Osteoblast (primary cell): ENCODE measurements at regions not wholly inside any gene's neighbourhood (a gene's known extent, or its start where the extent isn't known, plus 50 kb on each side); places are given as distances from the start of the nearest gene placed in this dataset.

Experiments
- DNase-seq: peaks from one replicate; pipeline ENCODE4 v3.0.0; 2011; ENCODE audit warnings: low spot score, mixed read lengths; ENCODE audit not compliant: insufficient read length; ENCODE audit errors: missing footprints
- H2AFZ ChIP-seq: 2 replicates; pipeline ENCODE4 v1.6.0; 2011; ENCODE audit warnings: mild to moderate bottlenecking, low read length
- H3K27ac ChIP-seq: 2 replicates; pipeline ENCODE4 v1.5.1; 2011; ENCODE audit warnings: mild to moderate bottlenecking, low read depth, low read length, moderate library complexity
- H3K27me3 ChIP-seq: 2 replicates; pipeline ENCODE4 v1.6.0; 2012; ENCODE audit warnings: mild to moderate bottlenecking, control low read depth, inconsistent platforms, low read length, moderate library complexity; ENCODE audit not compliant: insufficient read depth
- H3K36me3 ChIP-seq: 2 replicates; pipeline ENCODE4 v1.5.1; 2011; ENCODE audit warnings: mild to moderate bottlenecking, low read length, control low read depth, moderate library complexity; ENCODE audit not compliant: insufficient read depth
- H3K4me1 ChIP-seq: 2 replicates; pipeline ENCODE4 v1.5.1; 2011; ENCODE audit warnings: mild to moderate bottlenecking, low read length, control low read depth, moderate library complexity; ENCODE audit not compliant: insufficient read depth
- H3K4me2 ChIP-seq: 2 replicates; pipeline ENCODE4 v1.6.0; 2011; ENCODE audit warnings: mild to moderate bottlenecking, low read length; ENCODE audit not compliant: insufficient read depth
- H3K4me3 ChIP-seq: fragments of 200-600 bp; sonication (generic); 3 replicates; pipeline ENCODE4 v1.5.1; 2012; ENCODE audit warnings: mild to moderate bottlenecking, low read length, inconsistent platforms; ENCODE audit not compliant: insufficient read depth
- H3K79me2 ChIP-seq: 2 replicates; pipeline ENCODE4 v1.6.0; 2012; ENCODE audit warnings: mild to moderate bottlenecking, low read length, control low read depth, inconsistent platforms; ENCODE audit not compliant: insufficient read depth
- H3K9me3 ChIP-seq: 2 replicates; pipeline ENCODE4 v1.5.1; 2011; ENCODE audit warnings: low read depth, low read length, control low read depth
- H4K20me1 ChIP-seq: 2 replicates; pipeline ENCODE4 v1.6.0; 2012; ENCODE audit warnings: mild to moderate bottlenecking, low read length, control low read depth; ENCODE audit not compliant: insufficient read depth
- TF ChIP-seq, protein P1 (sequence below): IDR thresholded peaks from 2 replicates; pipeline ENCODE4 v1.5.1; 2011; ENCODE audit warnings: mild to moderate bottlenecking, low read depth, low read length, moderate library complexity; ENCODE audit errors: extremely low read depth

DNA sequence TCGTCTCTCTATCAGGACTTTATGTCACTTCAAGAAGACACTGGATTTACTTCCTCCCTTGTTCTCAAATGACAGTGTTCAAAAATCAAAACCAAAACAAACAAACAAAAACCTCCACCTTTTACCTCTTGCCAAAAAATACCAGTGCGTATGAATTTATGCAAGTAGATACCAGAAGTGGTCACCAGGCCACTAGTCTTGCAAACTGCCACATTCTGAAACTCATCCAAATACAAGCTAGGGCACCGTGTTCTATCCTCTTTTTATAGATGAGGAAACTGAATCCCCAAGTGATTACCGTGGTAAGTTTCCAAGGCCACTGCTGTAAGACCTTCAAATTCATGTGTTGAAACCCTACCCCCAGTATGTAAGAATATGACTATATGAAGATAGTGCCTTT is 343.9 kb upstream of the KITLG start:
- Histone ChIP-seq H3K27ac (no peak overlapping the region), H3K4me1 (peaks cover 29% of the 10 kb centered on the region), H3K4me2 (no peak overlapping the region), H3K9me3 (no peaks in the 10 kb centered on the region), H3K36me3 (no peaks in the 10 kb centered on the region), H3K4me3 (no peak overlapping the region), H3K27me3 (no peaks in the 10 kb centered on the region), H3K79me2 (no peaks in the 10 kb centered on the region), H4K20me1 (no peaks in the 10 kb centered on the region), H2AFZ (peak overlapping the region; percentile 35)
- no peak for DNase-seq
- TF ChIP-seq, protein P1, sequence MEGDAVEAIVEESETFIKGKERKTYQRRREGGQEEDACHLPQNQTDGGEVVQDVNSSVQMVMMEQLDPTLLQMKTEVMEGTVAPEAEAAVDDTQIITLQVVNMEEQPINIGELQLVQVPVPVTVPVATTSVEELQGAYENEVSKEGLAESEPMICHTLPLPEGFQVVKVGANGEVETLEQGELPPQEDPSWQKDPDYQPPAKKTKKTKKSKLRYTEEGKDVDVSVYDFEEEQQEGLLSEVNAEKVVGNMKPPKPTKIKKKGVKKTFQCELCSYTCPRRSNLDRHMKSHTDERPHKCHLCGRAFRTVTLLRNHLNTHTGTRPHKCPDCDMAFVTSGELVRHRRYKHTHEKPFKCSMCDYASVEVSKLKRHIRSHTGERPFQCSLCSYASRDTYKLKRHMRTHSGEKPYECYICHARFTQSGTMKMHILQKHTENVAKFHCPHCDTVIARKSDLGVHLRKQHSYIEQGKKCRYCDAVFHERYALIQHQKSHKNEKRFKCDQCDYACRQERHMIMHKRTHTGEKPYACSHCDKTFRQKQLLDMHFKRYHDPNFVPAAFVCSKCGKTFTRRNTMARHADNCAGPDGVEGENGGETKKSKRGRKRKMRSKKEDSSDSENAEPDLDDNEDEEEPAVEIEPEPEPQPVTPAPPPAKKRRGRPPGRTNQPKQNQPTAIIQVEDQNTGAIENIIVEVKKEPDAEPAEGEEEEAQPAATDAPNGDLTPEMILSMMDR, result no peak

DNA sequence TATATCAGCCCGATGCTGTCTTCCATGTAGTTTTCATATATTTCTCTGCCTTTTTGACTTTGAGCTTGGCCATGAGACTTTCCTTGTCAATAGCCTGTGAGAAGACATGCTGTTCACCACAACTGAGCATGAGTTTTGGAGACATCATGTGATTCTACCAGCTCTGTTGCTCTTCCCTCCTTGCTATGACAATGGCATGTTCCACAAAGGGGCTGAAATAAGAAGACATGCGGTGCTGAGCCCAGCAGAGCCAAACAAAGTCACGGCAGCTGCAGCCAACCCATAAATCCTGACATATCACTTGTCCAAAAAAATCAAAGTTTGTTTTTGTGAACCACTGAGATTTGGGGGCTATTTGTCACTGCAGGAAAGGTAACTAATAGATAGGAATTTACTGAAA is 343.4 kb upstream of the KITLG start:
- Histone ChIP-seq H4K20me1 (no peaks in the 10 kb centered on the region), H3K36me3 (no peaks in the 10 kb centered on the region), H3K79me2 (no peaks in the 10 kb centered on the region), H2AFZ (no peak overlapping the region), H3K9me3 (no peaks in the 10 kb centered on the region), H3K4me1 (peaks cover 29% of the 10 kb centered on the region), H3K27ac (peak overlapping the region; percentile 38), H3K27me3 (no peaks in the 10 kb centered on the region), H3K4me3 (no peak overlapping the region), H3K4me2 (no peak overlapping the region)
- TF ChIP-seq, protein P1, result no peak
- DNase-seq, result no peak

DNA sequence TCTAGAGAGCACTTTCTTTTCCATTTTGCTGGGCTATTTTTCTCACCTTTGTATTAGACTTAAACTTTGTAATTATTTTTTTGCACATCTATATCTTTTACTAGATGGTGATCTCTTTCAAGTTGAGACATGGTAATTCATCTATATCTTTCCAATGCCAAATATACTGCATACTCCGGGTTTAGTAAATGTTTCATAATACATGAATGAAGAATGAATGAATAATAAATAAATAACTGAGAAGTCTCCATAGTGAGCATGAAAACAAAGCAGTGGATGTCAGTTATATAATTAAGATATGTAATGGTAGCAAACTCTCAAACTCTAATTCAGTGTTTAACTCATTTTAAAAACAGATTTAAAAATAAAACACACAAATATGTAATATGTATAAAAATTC is 342.5 kb upstream of the KITLG start:
- peak overlapping the region; percentile 38 for H3K27ac ChIP-seq
- H3K4me2 ChIP-seq, result no peak overlapping the region
- no peaks in the 10 kb centered on the region for H3K9me3 ChIP-seq
- H2AFZ ChIP-seq, result no peak overlapping the region
- H3K36me3 ChIP-seq, result no peaks in the 10 kb centered on the region
- H3K27me3 ChIP-seq, result no peaks in the 10 kb centered on the region
- peak; percentile 23 for DNase-seq
- no peaks in the 10 kb centered on the region for H4K20me1 ChIP-seq
- H3K4me3 ChIP-seq, result no peak overlapping the region
- TF ChIP-seq, protein P1, result no peak
- H3K4me1 ChIP-seq, result peaks cover 29% of the 10 kb centered on the region
- H3K79me2 ChIP-seq, result no peaks in the 10 kb centered on the region

DNA sequence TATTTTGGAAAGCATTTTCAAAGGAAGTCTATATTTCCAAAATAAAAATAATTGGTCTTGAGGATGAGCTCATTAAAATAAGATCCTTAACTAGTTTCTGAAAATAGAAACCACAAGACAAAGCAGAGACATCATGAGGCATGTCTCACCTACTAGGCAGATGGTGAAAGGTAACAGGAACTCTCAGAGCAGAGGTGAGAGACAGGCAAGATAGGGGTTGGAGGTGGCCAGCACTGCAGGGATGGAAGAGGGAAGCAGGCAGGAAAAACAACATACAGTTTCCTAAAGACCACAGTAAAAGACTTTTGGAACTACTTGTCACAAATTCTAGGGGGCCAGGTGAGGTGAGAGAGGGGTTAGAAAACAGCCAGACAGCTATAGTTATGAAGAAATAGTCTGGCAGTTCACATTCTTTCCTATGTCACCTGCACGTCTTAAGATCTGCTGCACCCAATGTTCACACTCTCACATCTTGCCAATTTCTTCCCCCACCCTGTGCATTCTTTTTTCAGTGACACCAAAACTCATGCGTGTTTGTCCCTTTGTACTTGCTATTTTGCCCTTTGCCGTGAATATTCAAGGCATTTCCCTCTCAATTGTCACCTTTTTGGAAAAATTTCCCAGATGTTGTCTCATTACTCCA is 341.7 kb upstream of the KITLG start:
- no peaks in the 10 kb centered on the region for H3K36me3 ChIP-seq
- H3K27me3 ChIP-seq, result no peaks in the 10 kb centered on the region
- H2AFZ ChIP-seq, result no peak overlapping the region
- no peak overlapping the region for H3K27ac ChIP-seq
- TF ChIP-seq, protein P1, result no peak
- H3K4me3 ChIP-seq, result no peak overlapping the region
- H3K4me2 ChIP-seq, result no peak overlapping the region
- H3K79me2 ChIP-seq, result no peaks in the 10 kb centered on the region
- no peak for DNase-seq
- no peaks in the 10 kb centered on the region for H4K20me1 ChIP-seq
- H3K9me3 ChIP-seq, result no peaks in the 10 kb centered on the region
- peaks cover 29% of the 10 kb centered on the region for H3K4me1 ChIP-seq
